PC-9 (cell line): ENCODE measurements at regions not wholly inside any gene's neighbourhood (a gene's known extent, or its start where the extent isn't known, plus 50 kb on each side); places are given as distances from the start of the nearest gene placed in this dataset.

Experiments used
- BruUV-seq: library from RNA; stranded (reverse); fragments of 400-500 nt; replicated peaks from 2 replicates; lab custom pipeline; 2021; lab: Mats Ljungman, UMichigan
- CTCF ChIA-PET: fragments of 300-600 bp; sonication (Branson Sonifier 250); formaldehyde crosslinking; loops from one replicate; lab custom pipeline; 2022; ENCODE audit warnings: antibody characterized with exemption; lab: Charles Lee
- POLR2A ChIA-PET: fragments of 300-600 bp; sonication (Branson Sonifier 250); formaldehyde crosslinking; loops from one replicate; lab custom pipeline; 2022; ENCODE audit warnings: antibody characterized with exemption; ENCODE audit not compliant: unreplicated experiment; lab: Charles Lee
- DNase-seq, 2 experiments: peaks; one replicate each; pipeline versions ENCODE4 v3.0.0 to v3.0.0-alpha.2; 2015 to 2022; ENCODE audit warnings: mixed read lengths in 1 of 2
- H2AFZ ChIP-seq: fragments of 200-600 bp; sonication (generic); 2 replicates; pipeline ENCODE4 v1.8.1; 2017; ENCODE audit warnings: antibody characterized with exemption
- H3F3A ChIP-seq: fragments of 200-600 bp; sonication (generic); 2 replicates; pipeline ENCODE4 v1.8.1; 2017; ENCODE audit warnings: antibody characterized with exemption, mild to moderate bottlenecking, low read depth; ENCODE audit not compliant: insufficient read depth
- H3K27ac ChIP-seq: fragments of 200-600 bp; sonication (generic); 2 replicates; pipeline ENCODE4 v1.6.1; 2016; ENCODE audit warnings: mixed run types
- H3K27me3 ChIP-seq: fragments of 200-600 bp; sonication (generic); 2 replicates; pipeline ENCODE4 v1.6.1; 2016; ENCODE audit warnings: low read depth, mixed run types; ENCODE audit not compliant: insufficient read depth
- H3K36me3 ChIP-seq: fragments of 200-600 bp; sonication (generic); 2 replicates; pipeline ENCODE4 v1.6.1; 2016; ENCODE audit warnings: low read depth, mixed run types
- H3K4me1 ChIP-seq: fragments of 200-600 bp; sonication (generic); replicated peaks from 2 replicates; pipeline ENCODE4 v1.6.1; 2016; ENCODE audit warnings: mixed run types; ENCODE audit not compliant: insufficient read depth
- H3K4me2 ChIP-seq: fragments of 200-600 bp; sonication (generic); 2 replicates; pipeline ENCODE4 v1.6.1; 2017; ENCODE audit warnings: mixed run types
- H3K4me3 ChIP-seq: fragments of 200-600 bp; sonication (generic); 2 replicates; pipeline ENCODE4 v1.6.1; 2016; ENCODE audit warnings: mixed run types
- H3K79me2 ChIP-seq: fragments of 200-600 bp; sonication (generic); 2 replicates; pipeline ENCODE4 v1.6.1; 2017; ENCODE audit warnings: low read depth, mixed run types
- H3K9me2 ChIP-seq: fragments of 200-600 bp; sonication (generic); 2 replicates; pipeline ENCODE4 v1.8.1; 2017; ENCODE audit warnings: mild to moderate bottlenecking; ENCODE audit not compliant: insufficient read depth
- H3K9me3 ChIP-seq: fragments of 200-600 bp; sonication (generic); 2 replicates; pipeline ENCODE4 v1.8.1; 2016; ENCODE audit warnings: low read depth; ENCODE audit not compliant: insufficient read depth
- H4K20me1 ChIP-seq: fragments of 200-600 bp; sonication (generic); 2 replicates; pipeline ENCODE4 v1.8.1; 2017; ENCODE audit not compliant: insufficient read depth
- CTCF ChIP-seq: fragments of 200-600 bp; sonication (generic); conservative IDR thresholded peaks from 2 replicates; pipeline ENCODE4 v1.6.1; 2017; ENCODE audit warnings: mixed run types, antibody characterized with exemption, mild to moderate bottlenecking, moderate library complexity
- EZH2 ChIP-seq: fragments of 200-600 bp; sonication (generic); IDR thresholded peaks from 2 replicates; pipeline ENCODE4 v1.8.0; 2017; ENCODE audit warnings: antibody characterized with exemption, low read depth
- intact Hi-C: fragments of 100-400 bp; cut with micrococcal nuclease; formaldehyde crosslinking; loops from one replicate; pipeline ENCODE4 v1.10.0; 2022; ENCODE audit not compliant: unreplicated experiment

GRCh38 chr9:120014796-120015195 is 565.2 kb downstream of the CDK5RAP2 start:
- H3K79me2 ChIP-seq: no peaks in the 10 kb centered on the region
- BruUV-seq: no TSS peak
- CTCF ChIA-PET: no interaction called here
- no peaks in the 10 kb centered on the region for H3F3A ChIP-seq
- POLR2A ChIA-PET: no interaction called here
- DNase-seq: no peak
- no peaks in the 10 kb centered on the region for H3K36me3 ChIP-seq
- H3K27me3 ChIP-seq: peaks cover 21% of the 10 kb centered on the region
- H3K4me3 ChIP-seq: no peak overlapping the region
- H2AFZ ChIP-seq: no peak overlapping the region
- no peaks in the 10 kb centered on the region for H3K9me2 ChIP-seq
- no peaks in the 10 kb centered on the region for H3K4me1 ChIP-seq
- no peaks in the 10 kb centered on the region for H4K20me1 ChIP-seq
- no peak overlapping the region for H3K4me2 ChIP-seq
- intact Hi-C loops: no loop called here
- no peak for TF ChIP-seq CTCF
- TF ChIP-seq EZH2: no peak
- no peak overlapping the region for H3K27ac ChIP-seq
- H3K9me3 ChIP-seq: no peaks in the 10 kb centered on the region

GRCh38 chr9:120009856-120010255 is 570.1 kb downstream of the CDK5RAP2 start:
- intact Hi-C loops: no loop called here
- Histone ChIP-seq H3K27me3 (peaks cover 21% of the 10 kb centered on the region), H3K27ac (no peak overlapping the region), H3K36me3 (no peaks in the 10 kb centered on the region), H3K9me2 (no peaks in the 10 kb centered on the region), H3K4me1 (no peaks in the 10 kb centered on the region), H4K20me1 (no peaks in the 10 kb centered on the region), H3K4me2 (no peak overlapping the region), H3K4me3 (no peak overlapping the region), H3K79me2 (no peaks in the 10 kb centered on the region), H3K9me3 (no peaks in the 10 kb centered on the region), H2AFZ (no peak overlapping the region), H3F3A (no peaks in the 10 kb centered on the region)
- DNase-seq: no peak
- BruUV-seq: no TSS peak
- ChIA-PET CTCF (no interaction called here), POLR2A (no interaction called here)
- TF ChIP-seq EZH2: no peak
- TF ChIP-seq CTCF: no peak

GRCh38 chr9:120001536-120001935 is 578.4 kb downstream of the CDK5RAP2 start:
- no peak for TF ChIP-seq EZH2
- TF ChIP-seq CTCF: no peak
- no peaks in the 10 kb centered on the region for H3K4me1 ChIP-seq
- no peak overlapping the region for H2AFZ ChIP-seq
- H4K20me1 ChIP-seq: no peaks in the 10 kb centered on the region
- H3K9me3 ChIP-seq: no peaks in the 10 kb centered on the region
- H3K36me3 ChIP-seq: no peaks in the 10 kb centered on the region
- no peak overlapping the region for H3K27ac ChIP-seq
- DNase-seq: no peak
- CTCF ChIA-PET: no interaction called here
- no peaks in the 10 kb centered on the region for H3K79me2 ChIP-seq
- H3K4me3 ChIP-seq: no peak overlapping the region
- no peaks in the 10 kb centered on the region for H3K9me2 ChIP-seq
- no peaks in the 10 kb centered on the region for H3F3A ChIP-seq
- intact Hi-C loops: no loop called here
- peaks cover 26% of the 10 kb centered on the region for H3K27me3 ChIP-seq
- H3K4me2 ChIP-seq: no peak overlapping the region
- POLR2A ChIA-PET: no interaction called here
- no TSS peak for BruUV-seq
